Vagina (tissue), 2 donors: ENCODE measurements at regions not wholly inside any gene's neighbourhood (a gene's known extent, or its start where the extent isn't known, plus 50 kb on each side); places are given as distances from the start of the nearest gene placed in this dataset.
"Not testable (repeated sequence)": the region's sequence is repeated elsewhere in the genome, so short reads cannot be mapped to it uniquely, and the experiment has no call there.

ENCODE experiments used
- CTCF ChIP-seq, 3 experiments: fragments of 450-650 bp in 2 of 3; fragments of 200-600 bp in 1 of 3; sonication (generic) in 1 of 3; IDR thresholded peaks; one replicate each; pipeline ENCODE4 v1.5.1; 2017 to 2019; ENCODE audit warnings: antibody characterized with exemption in 3 of 3, mild to moderate bottlenecking in 2 of 3, moderate library complexity in 2 of 3
- POLR2A ChIP-seq, 2 donors: fragments of 450-650 bp; IDR thresholded peaks; one replicate each; pipeline ENCODE4 v1.6.1; 2017; ENCODE audit warnings: antibody characterized with exemption in 2 of 2, mild to moderate bottlenecking in 2 of 2, moderate library complexity in 2 of 2
- POLR2AphosphoS5 ChIP-seq, 2 donors: sonication (generic); formaldehyde crosslinking; IDR thresholded peaks; one replicate each; pipeline ENCODE4 v1.9.0; 2017; ENCODE audit warnings: antibody characterized with exemption in 2 of 2, mild to moderate bottlenecking in 2 of 2, low read depth in 1 of 2; ENCODE audit not compliant: insufficient read depth in 1 of 2

GRCh38 chr6:977226-977625, 284.3 kb upstream of the EXOC2 start:
- TF ChIP-seq CTCF (IDR thresholded peaks at IDR 0.05); POLR2A (IDR thresholded peaks at IDR 0.05); POLR2AphosphoS5 (IDR thresholded peaks at IDR 0.05; ENCODE audit: insufficient read depth in 1 of 2, low read depth in 1 of 2): not testable (repeated sequence)
